ENCODE measurements at regions not wholly inside any gene's neighbourhood (a gene's known extent, or its start where the extent isn't known, plus 50 kb on each side); places are given as distances from the start of the nearest gene placed in this dataset.
"Not testable (repeated sequence)": the region's sequence is repeated elsewhere in the genome, so short reads cannot be mapped to it uniquely, and the experiment has no call there.

DNA sequence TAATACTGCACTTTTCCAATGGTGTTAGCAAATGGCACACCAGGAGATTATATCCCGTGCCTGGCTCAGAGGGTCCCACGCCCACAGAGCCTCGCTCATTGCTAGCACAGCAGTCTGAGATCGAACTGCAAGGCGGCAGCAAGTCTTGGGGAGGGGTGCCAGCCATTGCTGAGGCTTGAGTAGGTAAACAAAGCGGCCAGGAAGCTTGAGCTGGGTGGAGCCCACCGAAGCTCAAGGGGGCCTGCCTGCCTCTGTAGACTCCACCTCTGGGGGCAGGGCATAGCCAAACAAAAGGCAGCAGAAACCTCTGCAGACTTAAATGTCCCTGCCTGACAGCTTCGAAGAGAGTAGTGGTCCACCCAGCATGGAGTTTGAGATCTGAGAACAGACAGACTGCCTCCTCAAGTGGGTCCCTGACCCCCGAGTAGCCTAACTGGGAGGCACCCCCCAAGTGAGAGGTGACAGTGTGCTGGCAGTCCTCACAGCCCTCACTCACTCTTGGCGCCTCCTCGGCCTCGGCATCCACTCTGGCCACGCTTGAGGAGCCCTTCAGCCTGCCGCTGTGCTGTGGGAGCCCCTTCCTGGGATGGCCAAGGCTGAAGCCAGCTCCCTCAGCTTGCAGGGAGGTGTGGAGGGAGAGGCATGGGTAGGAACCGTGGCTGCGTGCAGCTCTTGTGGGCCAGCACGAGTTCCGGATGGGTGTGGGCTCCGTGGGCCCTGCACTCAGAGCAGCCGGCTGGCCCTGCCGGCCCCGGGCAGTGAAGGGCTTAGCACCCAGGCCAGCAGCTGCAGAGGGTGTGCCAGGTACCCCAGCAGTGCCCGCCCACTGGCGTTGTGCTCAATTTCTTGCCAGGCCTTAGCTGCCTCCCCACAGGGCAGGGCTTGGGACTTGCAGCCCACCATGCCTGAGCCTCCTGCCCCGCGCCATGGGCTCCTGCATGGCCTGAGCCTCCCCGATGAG lies 188.0 kb downstream of the MMUT start:
- DNase-seq (ENCODE audit: low read depth) = not testable (repeated sequence)

- no peak for DNase-seq (ENCODE audit: low read depth)
Measured at GRCh38 chr6:49269190-49269589, 193.9 kb downstream of the MMUT start.

- no peak for DNase-seq (ENCODE audit: low read depth)
Measured at GRCh38 chr6:49264909-49265308, 198.1 kb downstream of the MMUT start.

DNA sequence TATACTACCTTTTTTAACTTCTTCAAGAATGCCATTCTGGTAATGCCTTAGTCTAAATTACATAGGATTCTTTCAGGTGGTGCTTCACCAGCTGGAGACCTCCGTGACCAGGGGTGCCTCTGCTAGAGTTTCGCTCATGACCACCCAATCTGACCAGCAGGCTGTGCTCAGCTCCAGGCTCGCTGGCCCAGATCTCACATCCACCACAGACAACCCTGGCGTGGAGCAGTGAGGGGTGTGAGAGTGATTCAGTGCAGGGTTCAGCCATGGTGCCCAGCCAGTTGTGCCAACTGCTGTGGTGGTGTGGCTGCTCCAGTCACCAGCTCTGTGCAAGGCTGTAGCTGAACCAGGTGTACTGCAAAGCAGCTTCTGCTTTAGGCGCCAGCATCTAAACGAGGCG lies 198.6 kb downstream of the MMUT start:
- DNase-seq (ENCODE audit: low read depth) = no peak

- DNase-seq (ENCODE audit: low read depth) = no peak
Measured at GRCh38 chr6:49257549-49257948, 205.5 kb downstream of the MMUT start.

- DNase-seq (ENCODE audit: low read depth) = no peak
Measured at GRCh38 chr6:49255335-49255734, 207.7 kb downstream of the MMUT start.

- no peak for DNase-seq (ENCODE audit: low read depth)
Measured at GRCh38 chr6:49252901-49253300, 210.2 kb downstream of the MMUT start.

- no peak for DNase-seq (ENCODE audit: low read depth)
Measured at GRCh38 chr6:49233483-49233882, 229.6 kb downstream of the MMUT start.

DNA sequence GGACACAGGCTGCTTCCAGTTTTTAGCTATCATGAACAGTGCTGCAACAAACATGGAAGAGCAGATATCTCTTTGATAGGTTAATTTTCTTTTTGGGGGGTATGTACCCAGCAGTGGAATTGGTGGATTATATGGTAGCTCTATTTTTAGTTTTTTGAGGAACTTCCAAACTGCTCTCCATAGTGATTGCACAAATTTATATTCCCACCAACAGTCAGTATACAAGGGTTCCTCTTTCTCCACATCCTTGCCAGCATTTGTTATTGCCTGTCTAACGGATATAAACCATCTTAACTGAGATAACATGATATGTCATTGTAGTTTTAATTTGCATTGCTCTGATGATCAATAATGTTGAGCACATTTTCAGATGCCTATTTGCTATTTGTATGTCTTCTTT lies 237.6 kb downstream of the MMUT start:
- no peak for DNase-seq (ENCODE audit: low read depth)

DNA sequence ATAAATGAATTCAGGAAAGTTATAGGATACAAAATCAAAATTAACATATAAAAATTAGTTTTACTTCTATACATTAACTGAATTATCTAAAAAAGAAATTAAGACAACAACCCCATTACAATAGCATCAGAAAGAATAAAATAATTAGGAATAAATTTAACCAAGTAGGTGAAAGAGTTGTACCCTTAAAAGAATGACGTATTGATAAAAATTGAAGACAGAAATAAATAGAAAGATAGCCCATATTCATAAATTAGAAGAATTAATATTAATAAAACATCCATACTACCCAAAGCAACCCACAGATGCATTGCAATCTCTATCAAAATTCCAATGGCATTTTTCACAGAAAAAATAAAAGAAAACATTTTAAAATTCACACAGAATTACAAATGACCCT lies 242.8 kb downstream of the MMUT start:
- DNase-seq (ENCODE audit: low read depth) = no peak

DNA sequence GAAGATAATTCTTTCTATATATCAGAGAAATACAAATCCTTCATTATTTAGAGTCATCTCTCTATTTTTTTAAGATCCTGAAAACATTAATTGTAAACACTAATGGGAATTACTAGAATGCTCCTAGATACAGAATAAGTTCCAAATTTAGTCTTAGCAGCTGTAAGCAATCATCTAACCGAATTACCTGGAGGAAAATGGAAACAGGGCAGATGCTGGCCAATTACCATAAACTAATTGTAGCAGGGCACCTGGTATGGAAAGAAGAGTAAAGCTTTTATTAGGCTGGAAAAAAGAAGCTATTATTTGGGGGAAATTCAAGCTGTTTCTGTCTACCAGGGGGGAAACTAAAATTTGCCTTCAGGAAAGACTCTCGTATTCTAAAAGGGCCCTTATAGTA lies 257.5 kb downstream of the MMUT start:
- DNase-seq (ENCODE audit: low read depth) = no peak

GRCh38 chr6:49202924-49203536 lies 260.0 kb downstream of the MMUT start:
- no peak for DNase-seq (ENCODE audit: low read depth)

- no peak for DNase-seq (ENCODE audit: low read depth)
Measured at GRCh38 chr6:49198015-49198414, 265.0 kb downstream of the MMUT start.

GRCh38 chr6:49162379-49162778 lies 300.7 kb downstream of the MMUT start:
- DNase-seq (ENCODE audit: low read depth) = not testable (repeated sequence)

GRCh38 chr6:49155316-49155715 lies 307.7 kb downstream of the MMUT start:
- DNase-seq (ENCODE audit: low read depth) = no peak

DNA sequence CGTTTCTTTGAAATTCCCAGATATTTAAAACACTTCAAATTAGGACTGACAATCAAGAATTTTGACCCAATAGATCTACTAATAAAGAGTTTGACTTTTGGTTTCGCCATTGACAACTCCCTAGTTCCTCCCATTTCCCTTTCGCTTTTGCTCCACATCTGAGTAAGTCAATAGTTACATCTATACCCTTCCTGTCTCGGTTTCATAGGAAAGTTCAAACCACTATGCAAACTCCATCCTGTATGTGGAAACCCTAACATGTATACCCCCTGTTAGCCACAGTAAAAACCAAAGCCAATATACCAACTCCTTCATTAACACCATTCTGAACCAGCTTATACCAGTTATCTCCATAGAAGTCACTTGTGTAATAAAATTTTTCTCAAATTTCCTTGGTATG lies 311.1 kb downstream of the MMUT start:
- DNase-seq (ENCODE audit: low read depth) = no peak

DNA sequence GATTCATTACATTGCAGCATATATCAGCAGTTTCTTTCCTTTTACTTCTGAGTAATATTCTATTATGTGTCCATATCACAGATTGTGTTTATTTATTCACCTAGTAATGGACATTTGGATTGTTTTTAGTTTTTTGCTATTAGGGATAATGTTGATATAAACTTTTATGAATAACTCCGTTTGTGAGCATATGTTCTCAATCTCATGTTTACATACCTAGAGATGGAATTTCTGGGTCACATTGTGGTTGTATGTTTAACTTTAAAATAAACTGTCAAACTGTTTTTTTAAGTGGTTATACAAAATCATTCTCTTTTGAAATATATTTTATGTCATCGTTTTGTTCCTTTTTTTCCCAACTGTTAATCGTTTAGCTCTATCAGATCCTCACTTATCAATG lies 311.6 kb downstream of the MMUT start:
- no peak for DNase-seq (ENCODE audit: low read depth)

GRCh38 chr6:49151033-49151432 lies 312.0 kb downstream of the MMUT start:
- DNase-seq (ENCODE audit: low read depth) = no peak

GRCh38 chr6:49145280-49145679 lies 317.8 kb downstream of the MMUT start:
- no peak for DNase-seq (ENCODE audit: low read depth)

- no peak for DNase-seq (ENCODE audit: low read depth)
Measured at GRCh38 chr6:49142421-49143151, 320.5 kb downstream of the MMUT start.

GRCh38 chr6:49121970-49122369 lies 341.1 kb downstream of the MMUT start:
- DNase-seq (ENCODE audit: low read depth) = no peak

DNA sequence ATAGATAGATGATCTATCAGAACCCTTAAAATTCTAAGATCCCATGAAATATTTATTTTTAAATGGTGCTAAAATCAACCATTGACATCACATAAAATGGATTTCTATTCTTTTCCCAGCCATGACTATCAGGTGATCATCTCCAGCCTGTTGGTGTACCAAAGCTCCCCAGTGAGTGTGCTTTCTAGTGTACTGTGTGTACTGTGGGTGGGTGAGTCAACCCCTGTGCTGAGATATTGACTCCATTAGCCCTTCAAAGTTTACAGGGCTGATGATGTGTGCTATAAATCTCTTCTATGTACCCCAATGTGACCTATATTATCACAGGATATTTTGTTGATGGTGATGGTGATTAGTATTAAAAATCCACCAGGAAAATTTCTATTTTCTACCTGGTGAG lies 344.6 kb downstream of the MMUT start:
- no peak for DNase-seq (ENCODE audit: low read depth)

GRCh38 chr6:49110916-49111315 lies 352.1 kb downstream of the MMUT start:
- no peak for DNase-seq (ENCODE audit: low read depth)
